GM19452 (cell line): ENCODE measurements at regions not wholly inside any gene's neighbourhood (a gene's known extent, or its start where the extent isn't known, plus 50 kb on each side); places are given as distances from the start of the nearest gene placed in this dataset.
"Not testable (repeated sequence)": the region's sequence is repeated elsewhere in the genome, so short reads cannot be mapped to it uniquely, and the experiment has no call there.

Experiments used
- ATAC-seq: cut with Tn5 transposase; IDR thresholded peaks from one replicate; pipeline ENCODE4 v1.9.1; 2021; ENCODE audit not compliant: unreplicated experiment

DNA sequence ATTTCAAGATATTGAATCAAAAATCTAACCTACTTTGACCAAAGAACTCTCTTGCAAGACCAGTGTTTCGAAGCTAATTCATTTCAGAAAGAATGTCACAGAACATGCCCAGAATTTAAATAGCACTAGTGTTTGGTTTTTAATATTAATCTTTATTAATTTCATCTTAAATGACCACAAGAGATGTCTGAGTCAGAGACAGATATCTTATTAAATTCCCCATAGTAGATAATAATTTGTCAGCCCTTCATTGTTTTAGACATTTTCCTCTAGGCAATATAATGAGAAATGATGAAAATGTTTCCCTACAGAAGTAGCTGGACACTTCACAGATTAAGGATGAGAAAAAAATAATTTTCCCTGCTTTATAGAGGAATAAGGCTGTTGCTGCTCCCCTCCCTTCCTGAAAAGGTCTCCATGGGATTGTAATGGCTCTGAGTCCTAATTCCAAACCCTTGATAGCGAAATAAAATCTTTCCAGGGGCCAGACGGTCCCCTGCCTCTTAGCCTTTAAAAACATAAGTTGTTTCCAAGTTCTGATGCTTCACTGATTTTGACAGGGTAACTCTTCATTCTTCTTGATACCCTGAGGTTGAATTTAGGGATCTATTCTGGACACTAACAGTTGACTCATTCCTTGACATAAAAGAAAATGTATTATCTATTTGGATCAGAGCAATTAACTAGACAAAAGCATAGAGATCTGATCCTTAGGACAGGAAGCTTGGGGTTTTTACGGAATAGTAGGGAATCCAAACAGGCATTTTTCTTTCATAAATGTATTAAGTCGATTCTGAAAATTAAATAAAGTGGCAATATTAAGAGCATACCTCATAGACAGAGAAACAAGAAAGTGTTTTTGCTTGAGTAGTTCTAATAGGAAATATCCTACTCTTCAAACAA, 820.8 kb downstream of the BRINP3 start:
- no peak for ATAC-seq

DNA sequence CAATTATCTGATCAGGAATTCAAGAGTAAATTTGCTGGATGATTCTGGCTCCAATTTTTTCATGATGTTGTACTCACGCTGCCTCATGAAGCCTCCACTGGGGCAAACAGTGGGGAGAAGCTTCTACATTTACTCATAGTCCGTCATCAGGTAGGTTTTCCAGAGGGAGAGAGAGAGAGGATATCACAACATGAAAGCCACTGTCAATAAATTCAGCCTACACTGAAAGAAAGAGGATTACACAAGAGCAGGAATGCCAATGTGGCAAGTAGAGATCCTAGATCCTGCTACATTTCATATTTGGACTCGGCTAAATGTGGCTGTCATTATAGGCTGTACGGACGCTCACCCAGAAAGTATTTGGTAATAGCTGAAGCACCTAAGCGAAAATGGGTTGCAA, 819.9 kb downstream of the BRINP3 start:
- ATAC-seq: no peak

DNA sequence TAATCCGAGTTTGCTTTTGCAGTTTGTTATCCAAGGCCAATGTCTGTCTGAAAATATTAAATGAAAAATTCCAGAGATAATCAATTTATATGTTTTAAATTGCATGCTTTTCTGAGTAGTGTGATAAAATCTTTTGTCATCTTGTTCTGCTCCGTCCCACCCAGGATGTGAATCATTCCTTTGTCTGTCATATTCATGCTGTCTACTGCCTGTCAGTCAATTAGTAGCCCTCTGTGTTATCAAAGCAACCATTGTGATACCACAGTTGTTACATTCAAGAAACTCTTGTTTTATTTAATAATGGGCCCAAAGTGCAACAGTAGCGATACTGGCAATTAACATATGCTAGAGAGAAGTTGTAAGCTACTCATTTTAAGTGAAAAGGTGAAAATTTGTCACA, 819.3 kb downstream of the BRINP3 start:
- no peak for ATAC-seq

DNA sequence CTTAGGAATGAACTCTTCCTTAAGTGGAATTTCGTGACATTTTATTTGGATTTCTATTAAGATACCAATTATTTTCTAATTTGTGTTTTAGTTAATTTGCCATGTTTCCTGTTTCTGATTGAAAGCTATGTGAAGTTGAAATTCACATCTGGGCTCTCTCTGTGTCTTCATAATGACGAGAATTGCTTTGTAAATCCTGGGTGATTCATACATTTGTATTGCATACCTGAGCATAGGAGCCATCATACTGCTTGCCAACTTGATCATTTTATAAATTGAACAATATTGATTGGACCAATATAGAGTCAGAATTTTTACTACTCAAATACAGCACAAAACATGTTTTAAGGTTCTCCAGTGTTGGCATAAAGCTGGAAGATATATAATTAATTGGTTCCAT, 817.9 kb downstream of the BRINP3 start:
- no peak for ATAC-seq

DNA sequence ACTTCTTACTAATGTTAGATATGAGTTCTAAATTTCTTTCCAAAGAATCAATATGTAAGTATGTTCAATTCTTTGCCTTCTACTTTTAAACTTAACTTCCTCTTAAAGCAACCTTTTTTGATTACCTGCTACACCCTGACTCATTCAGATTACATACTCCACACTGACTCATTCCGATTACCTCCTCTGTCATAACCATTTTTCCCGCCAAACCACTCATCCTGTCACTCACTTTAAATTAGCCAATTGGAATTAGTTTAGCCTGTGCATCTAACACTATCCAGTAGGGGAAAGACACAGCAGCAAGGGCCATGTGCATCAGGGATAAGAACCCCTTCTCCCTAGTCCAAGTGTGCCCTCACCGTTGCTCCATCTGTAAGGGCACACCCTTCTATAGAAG, 815.5 kb downstream of the BRINP3 start:
- no peak for ATAC-seq

DNA sequence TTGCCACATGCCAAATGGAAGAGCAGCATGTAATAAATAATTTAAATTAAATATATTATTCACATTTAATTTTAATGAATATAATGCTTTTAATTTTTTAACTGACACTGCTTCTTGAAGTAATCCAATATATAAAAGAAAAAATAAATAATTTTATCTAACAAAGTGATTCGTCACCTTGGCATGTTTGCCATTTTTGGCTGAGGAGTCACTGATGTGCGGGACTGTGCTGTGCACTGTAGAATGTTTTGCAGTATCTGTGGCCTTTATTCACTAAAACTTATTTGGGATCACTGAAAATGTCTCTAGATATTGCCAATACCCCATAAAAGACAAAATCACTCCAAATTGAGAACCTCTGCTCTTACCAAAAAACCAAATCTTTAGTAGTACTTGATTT, 807.8 kb downstream of the BRINP3 start:
- no peak for ATAC-seq

DNA sequence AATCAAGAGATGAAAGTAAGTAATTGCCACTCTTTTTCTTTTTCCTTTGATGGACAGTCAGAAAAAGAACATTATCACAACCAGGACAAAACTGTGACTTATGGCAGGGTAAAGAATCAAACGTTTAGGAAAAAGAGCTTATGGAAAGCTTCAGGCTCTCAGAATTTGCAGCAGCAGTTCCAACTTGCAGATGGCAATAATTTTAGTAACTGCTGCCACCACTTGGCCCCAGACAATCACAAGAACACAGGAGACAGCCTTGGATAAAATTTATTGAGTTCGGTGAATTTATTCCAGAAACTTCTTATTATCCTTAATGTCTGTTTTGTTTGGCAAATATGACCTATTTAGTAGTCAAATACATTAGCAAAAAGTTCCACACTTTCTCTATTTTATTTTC, 804.4 kb downstream of the BRINP3 start:
- no peak for ATAC-seq

DNA sequence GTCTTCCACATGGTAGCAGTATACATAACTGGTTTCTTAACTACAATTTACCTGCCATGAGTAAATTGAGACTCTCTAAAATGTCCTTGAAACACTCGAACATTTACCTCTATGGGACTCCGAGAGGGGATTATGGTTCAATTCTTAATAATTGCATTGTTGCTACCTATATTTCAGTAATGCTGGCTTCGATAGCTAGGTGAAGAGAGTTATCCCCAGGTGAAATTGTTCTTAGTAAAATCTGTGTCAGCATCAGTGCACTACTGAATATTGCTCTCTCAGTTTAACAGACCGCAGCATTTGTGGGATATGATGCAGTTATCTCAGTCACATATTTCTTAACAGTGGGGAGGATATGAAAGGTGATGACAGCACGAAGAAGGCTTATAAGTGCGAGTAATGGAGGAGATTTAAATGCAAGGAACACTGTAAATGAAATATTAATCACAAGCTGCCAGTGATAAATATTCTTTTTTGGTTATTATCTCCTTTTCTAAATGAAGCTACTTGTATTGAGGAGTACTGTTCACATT, 801.9 kb downstream of the BRINP3 start:
- no peak for ATAC-seq

DNA sequence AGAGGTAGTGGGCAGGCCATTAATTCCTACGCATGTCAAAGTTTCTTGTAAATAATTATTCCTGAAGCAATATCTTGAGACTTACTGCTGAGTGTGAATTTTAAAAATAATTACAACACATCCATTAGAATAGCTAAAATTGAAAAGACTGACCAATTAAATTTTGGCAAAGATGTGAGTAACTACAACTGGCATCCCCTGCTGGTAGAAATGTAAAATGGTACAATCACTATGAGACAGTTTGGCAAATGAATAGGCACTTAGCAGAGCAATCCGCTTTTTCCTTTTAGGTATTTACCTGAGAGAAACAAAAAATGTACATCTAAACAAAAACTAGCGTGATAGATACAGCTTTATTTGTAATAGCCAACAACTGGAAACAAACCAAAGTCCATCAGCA, 798.9 kb downstream of the BRINP3 start:
- ATAC-seq: no peak

DNA sequence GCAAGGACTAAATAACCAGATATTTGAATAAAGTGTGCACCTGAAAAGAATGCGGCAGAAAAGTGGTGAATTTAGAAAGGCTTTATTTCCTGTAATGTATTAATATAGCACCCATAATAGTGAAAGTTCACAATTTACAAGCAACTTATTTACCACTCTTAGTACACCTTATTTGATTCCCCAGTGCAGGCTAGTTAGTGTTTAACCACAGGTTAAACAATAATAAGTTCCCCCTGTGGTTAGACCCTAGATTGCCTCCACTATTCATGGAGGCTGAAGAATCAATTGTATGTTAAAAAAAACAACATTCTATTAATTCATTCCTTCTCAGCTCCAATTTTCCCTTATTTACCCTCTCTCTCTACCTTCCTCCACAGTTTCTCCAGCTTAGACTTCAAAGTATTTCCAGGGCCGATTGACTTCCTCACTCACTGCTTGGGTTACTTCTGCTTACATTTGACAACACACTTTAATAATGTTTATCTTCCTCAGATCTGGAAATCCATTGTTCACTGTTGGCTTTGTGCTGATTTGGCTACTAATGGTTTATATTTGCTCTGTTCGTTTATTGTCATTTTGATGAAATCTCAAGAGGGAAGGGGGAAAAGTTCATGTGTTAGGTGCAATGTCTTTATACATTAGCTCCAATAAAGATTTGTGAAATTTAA, 796.3 kb downstream of the BRINP3 start:
- ATAC-seq: peak; percentile 67

DNA sequence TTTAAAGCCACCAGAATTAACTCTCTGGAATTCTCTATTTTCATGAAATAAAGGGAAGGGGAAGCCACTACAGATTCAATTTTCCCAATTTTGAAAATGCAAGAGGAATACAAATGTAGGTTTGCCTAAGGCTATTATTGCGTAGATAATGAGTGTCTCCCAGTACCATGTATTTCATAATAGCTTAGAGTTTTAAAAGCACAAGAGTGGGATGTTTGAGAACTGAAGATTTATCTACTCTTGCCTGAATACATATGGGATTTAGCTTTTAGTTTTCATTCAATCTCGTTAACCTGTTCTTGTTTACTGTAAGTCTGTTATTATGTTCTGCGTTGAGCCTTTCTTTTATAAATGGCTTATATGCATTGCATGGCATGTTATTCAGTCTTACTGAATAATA, 795.1 kb downstream of the BRINP3 start:
- no peak for ATAC-seq

DNA sequence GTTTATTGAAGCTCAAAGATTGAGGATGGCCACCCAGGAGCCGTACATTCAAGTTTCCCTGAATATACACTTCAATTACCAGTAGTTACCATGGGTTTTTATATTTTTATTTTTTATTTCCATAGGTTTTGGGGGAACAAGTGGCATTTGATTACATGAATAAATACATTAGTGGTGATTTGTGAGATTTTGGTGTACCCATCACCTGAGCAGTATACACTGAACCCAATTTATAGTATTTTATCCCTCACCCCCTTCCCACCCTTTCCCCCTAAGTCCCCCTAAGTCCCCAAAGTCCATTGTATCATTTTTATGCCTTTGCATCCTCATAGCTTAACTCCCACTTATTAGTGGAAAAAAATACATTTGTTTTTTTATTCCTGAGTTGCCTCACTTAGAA, 791.4 kb downstream of the BRINP3 start:
- no peak for ATAC-seq

DNA sequence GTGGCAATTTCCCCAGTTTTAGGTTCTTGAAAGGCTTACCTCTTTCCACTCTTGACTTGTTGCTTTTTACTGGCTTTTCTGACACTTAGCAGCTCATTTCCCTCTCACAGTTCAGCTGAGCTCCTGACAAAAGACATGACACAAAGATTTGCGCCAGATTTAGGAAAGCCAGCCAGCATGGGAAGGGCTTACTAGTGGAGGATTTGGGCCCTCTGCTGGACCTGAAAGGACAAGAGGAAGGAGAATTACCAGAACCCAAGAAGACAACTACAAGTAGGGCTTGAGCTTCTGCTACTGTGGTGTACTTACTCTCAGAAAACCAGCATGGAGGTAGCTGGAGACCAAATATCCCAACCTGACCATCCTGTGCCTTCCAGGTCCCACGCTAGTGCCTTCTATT, 784.5 kb downstream of the BRINP3 start:
- ATAC-seq: no peak

DNA sequence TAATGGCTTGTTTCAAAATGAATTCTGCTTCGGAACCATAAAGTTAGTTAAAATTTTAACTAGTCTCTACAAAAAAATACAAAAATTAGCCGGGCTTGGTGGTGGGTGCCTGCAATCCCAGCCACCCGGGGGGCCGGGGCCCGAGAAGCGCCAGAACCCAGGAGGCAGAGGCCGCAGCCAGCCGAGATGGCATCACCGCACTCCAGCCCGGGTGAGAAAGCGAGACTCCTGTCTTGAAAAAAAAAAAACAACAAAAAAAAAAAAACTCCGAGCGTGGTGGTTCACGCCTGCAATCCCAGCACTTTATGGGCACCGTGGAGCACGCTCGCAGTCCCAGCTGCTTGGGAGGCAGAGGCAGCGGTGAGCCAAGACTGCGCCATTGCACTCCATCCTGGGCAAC, 781.4 kb downstream of the BRINP3 start:
- ATAC-seq: no peak

DNA sequence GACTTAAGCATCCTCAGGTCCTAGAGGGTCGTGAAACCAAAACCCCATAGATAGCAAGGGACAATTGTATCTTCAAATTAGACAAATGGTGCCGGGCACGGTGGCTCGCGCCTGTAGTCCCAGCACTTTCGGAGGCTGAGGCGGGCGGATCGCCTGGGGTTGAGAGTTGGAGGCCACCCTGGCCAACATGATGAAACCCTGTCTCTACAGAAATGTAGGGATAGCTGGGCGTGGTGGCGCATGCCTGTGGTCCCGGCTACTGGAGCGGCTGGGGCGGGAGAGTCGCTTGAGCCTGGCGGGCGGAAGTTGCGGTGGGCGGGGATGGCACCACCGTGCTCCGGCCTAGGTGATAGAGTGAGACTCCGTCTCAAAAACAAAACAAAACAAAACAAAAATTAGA, 780.6 kb downstream of the BRINP3 start:
- no peak for ATAC-seq

DNA sequence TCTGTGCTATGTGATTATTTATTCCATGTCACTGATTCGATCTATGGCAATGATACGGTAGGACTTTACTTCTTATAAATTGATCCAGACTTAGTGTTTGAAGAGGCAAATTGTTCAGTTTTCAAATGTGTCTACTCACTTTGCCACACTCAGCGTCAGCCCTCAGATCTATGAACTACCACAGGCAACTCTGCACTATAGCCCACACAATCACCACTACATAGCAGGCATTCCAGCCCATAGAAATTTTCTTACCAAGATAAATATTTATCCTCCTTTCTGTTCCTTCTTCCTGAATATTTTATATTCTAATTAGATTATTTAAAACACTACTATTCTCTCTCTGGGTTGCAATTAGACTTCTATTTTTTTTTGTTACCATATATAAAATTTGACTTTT, 776.1 kb downstream of the BRINP3 start:
- no peak for ATAC-seq

DNA sequence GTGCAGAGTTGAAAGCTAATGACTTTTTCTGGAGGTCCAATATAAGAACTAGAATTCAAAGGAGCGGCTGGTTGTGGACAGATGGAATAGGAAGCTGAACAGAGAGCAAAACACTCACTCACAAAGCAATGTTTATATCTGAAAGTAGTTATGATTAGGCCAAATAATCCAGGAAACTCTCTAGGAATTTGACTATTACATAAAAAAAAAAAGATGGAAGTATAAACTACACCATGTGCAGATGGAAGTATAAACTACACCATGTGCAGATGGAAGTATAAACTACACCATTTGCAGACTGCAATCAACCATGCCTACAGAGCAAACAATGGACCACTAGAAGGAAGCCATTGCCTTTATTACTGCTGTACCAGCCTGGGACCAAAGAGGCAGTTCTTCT, 771.1 kb downstream of the BRINP3 start:
- ATAC-seq: no peak

DNA sequence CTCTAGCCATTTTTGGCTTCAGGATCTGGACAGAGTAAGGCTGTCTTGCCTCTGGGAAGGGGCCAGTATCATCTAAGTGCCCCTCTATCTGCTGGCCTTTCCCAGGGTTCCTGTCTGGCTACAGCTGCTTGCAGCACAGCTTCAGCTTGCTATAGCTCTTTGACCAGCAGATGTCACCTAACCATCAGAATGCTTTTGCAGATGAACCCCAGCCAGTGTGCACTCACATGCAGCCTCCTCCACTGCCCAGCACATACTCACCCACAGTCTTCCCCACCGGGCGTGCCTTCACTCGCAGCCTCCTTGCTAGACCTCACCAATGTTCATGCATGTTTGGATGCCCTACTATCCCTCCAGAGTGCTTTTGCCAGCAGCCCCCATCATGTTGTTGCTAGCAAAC, 769.0 kb downstream of the BRINP3 start:
- no peak for ATAC-seq

DNA sequence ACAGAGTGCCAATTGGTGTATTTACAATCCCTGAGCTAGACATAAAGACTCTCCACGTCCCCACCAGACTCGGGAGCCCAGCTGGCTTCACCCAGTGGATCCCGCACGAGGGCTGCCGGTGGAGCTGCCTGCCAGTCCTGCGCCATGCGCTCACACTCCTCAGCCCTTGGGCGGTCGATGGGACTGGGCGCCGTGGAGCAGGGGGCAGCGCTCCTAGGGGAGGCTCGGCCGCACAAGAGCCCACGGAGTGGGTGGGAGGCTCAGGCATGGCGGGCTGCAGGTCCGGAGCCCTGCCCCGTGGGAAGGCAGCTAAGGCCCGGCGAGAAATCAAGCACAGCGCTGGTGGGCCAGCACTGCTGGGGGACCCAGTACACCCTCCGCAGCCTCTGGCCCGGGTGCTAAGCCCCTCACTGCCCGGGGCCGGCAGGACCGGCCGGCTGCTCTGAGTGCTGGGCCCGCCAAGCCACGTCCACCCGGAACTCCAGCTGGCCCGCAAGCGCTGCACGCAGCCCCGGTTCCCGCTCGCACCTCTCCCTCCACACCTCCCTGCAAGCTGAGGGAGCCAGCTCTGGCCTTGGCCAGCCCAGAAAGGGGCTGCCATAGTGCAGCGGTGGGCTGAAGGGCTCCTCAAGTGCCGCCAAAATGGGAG, 759.4 kb downstream of the BRINP3 start:
- not testable (repeated sequence) for ATAC-seq

DNA sequence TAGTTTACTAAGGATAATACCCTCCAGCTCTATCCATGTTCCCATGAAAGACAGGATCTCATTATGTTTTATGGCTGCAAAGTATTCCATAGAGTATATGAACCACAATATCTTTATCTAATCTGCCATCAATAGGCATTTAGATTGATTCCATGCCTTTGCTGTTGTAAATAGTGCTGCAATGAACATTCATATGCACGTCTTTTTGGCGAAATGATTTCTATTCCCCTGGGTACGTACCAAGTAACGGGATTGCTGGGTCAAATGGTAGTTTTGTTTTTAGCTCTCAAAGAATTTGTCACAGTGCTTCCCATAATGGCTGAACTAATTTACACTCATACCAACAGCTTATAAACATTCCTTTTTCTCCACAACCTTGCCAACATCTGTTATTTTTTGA, 750.9 kb downstream of the BRINP3 start:
- no peak for ATAC-seq

DNA sequence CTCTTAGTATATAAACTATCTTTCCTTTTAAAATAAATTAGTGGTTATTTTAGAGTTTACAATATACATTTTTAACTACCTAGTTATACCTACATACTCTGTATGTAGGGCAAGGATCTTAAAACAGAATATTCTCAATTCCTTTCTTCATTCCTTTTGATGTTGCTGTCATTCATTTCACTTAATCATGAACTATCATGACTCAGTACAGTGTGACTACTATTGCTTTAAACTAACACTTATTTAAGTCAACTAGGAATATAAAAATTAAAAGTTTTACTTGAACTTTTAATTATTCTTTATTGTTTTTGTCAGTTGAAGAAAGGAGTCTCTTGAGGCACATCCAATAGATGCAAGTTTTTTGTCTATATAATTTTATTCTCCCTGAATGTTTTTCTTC, 726.4 kb downstream of the BRINP3 start:
- no peak for ATAC-seq

DNA sequence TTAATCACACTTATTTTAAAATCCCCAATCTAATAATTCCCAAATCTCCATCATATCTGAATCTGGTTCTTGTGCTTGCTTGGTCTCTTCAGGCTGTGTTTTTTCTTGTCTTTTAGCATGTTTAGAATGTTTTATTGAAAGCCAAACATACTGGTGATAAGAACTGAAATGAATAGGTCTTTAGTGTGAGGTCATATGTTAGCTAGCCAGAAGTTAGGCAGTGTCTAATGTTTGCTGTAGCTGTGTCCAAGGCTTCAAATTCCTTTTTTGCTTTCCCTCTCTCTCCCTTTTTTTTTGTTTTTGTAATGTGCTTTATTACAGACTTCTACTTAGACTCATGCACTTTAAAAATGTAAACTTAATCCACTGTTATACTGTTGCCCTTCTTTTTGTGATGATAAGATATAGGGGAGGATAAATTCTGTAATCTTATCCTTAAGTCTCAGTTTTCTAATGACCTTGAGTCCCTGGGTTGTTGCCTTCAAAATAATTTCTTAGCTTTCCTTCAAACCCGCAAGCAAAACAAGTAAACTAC, 725.1 kb downstream of the BRINP3 start:
- ATAC-seq: no peak
